Activated naive CD4-positive, alpha-beta T cell (primary cell): ENCODE measurements at regions not wholly inside any gene's neighbourhood (a gene's known extent, or its start where the extent isn't known, plus 50 kb on each side); places are given as distances from the start of the nearest gene placed in this dataset.
"Not testable (repeated sequence)": the region's sequence is repeated elsewhere in the genome, so short reads cannot be mapped to it uniquely, and the experiment has no call there.

Experiments
- DNase-seq, 4 experiments: peaks; one replicate each; lab custom pipeline; 2025; lab: John Stamatoyannopoulos, UW

- DNase-seq, result no peak
Observed at GRCh38 chr4:138614398-138615142, 372.4 kb upstream of the SLC7A11 start.

- DNase-seq, result no peak
Observed at GRCh38 chr4:138612428-138612827, 370.3 kb upstream of the SLC7A11 start.

GRCh38 chr4:138611721-138612120 lies 369.6 kb upstream of the SLC7A11 start:
- no peak for DNase-seq

- DNase-seq, result no peak
Observed at GRCh38 chr4:138611017-138611416, 368.9 kb upstream of the SLC7A11 start.

- DNase-seq, result no peak
Observed at GRCh38 chr4:138609943-138610350, 367.8 kb upstream of the SLC7A11 start.

- DNase-seq, result no peak
Observed at GRCh38 chr4:138604556-138604955, 362.4 kb upstream of the SLC7A11 start.

GRCh38 chr4:138602664-138603063 lies 360.5 kb upstream of the SLC7A11 start:
- no peak for DNase-seq

- no peak for DNase-seq
Observed at GRCh38 chr4:138599965-138600364, 357.8 kb upstream of the SLC7A11 start.

- no peak for DNase-seq
Observed at GRCh38 chr4:138598226-138598625, 356.1 kb upstream of the SLC7A11 start.

- DNase-seq, result no peak
Observed at GRCh38 chr4:138596896-138597295, 354.7 kb upstream of the SLC7A11 start.

GRCh38 chr4:138595731-138596460 lies 353.7 kb upstream of the SLC7A11 start:
- no peak for DNase-seq

- DNase-seq, result no peak
Observed at GRCh38 chr4:138595171-138595570, 353.0 kb upstream of the SLC7A11 start.

GRCh38 chr4:138592796-138593195 lies 350.6 kb upstream of the SLC7A11 start:
- DNase-seq, result no peak

GRCh38 chr4:138591808-138592207 lies 349.7 kb upstream of the SLC7A11 start:
- DNase-seq, result no peak

GRCh38 chr4:138588501-138588900 lies 346.4 kb upstream of the SLC7A11 start:
- no peak for DNase-seq

GRCh38 chr4:138579146-138579545 lies 337.0 kb upstream of the SLC7A11 start:
- DNase-seq, result no peak

- not testable (repeated sequence) for DNase-seq
Observed at GRCh38 chr4:138577826-138578225, 335.7 kb upstream of the SLC7A11 start.

- DNase-seq, result no peak
Observed at GRCh38 chr4:138577145-138577544, 335.0 kb upstream of the SLC7A11 start.

- no peak for DNase-seq
Observed at GRCh38 chr4:138576684-138577083, 334.5 kb upstream of the SLC7A11 start.

GRCh38 chr4:138573246-138573645 lies 331.1 kb upstream of the SLC7A11 start:
- no peak for DNase-seq

GRCh38 chr4:138572007-138572406 lies 329.9 kb upstream of the SLC7A11 start:
- DNase-seq, result no peak

- DNase-seq, result no peak
Observed at GRCh38 chr4:138567696-138568095, 325.5 kb upstream of the SLC7A11 start.

- no peak for DNase-seq
Observed at GRCh38 chr4:138565576-138565975, 323.4 kb upstream of the SLC7A11 start.
